ENCODE measurements at regions not wholly inside any gene's neighbourhood (a gene's known extent, or its start where the extent isn't known, plus 50 kb on each side); places are given as distances from the start of the nearest gene placed in this dataset.

DNA sequence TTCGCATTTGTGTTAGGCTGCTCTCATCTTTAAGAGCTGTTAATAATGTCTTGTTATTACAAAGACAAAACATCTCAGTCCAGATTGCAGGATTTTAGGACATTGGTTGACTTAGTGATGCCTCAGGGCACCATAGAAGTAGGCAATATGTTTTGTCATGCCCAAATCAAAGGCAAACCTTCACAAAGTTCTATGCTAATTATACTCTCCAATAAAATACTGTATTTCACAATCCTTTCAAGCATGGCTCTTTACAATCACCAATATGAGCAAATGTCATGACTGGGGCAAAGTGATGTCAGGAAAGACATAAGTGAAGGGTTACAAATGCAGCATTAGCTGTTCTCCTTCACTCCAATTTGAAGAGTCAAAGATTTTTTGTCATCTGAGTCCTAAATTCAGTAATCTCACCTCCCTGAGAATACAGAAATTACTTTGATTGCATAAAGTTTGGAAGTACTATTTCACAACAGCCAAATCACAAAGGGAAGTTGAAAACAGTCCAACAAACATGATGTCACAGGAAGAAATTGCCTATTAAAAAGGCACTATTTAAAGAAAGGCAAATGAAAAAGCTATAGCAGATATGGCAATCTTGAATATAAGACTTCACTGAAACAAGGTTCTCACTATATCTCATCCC, 303.2 kb downstream of the PRR16 start (continued):
- TF ChIP-seq, protein P1, sequence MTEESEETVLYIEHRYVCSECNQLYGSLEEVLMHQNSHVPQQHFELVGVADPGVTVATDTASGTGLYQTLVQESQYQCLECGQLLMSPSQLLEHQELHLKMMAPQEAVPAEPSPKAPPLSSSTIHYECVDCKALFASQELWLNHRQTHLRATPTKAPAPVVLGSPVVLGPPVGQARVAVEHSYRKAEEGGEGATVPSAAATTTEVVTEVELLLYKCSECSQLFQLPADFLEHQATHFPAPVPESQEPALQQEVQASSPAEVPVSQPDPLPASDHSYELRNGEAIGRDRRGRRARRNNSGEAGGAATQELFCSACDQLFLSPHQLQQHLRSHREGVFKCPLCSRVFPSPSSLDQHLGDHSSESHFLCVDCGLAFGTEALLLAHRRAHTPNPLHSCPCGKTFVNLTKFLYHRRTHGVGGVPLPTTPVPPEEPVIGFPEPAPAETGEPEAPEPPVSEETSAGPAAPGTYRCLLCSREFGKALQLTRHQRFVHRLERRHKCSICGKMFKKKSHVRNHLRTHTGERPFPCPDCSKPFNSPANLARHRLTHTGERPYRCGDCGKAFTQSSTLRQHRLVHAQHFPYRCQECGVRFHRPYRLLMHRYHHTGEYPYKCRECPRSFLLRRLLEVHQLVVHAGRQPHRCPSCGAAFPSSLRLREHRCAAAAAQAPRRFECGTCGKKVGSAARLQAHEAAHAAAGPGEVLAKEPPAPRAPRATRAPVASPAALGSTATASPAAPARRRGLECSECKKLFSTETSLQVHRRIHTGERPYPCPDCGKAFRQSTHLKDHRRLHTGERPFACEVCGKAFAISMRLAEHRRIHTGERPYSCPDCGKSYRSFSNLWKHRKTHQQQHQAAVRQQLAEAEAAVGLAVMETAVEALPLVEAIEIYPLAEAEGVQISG (CRISPR knock-in tag; IDR thresholded peaks at IDR 0.05): no peak
- no peak for TF ChIP-seq ATF5 (CRISPR knock-in tag; IDR thresholded peaks at IDR 0.05; ENCODE audit: low read depth)
- TF ChIP-seq KDM5A (IDR thresholded peaks at IDR 0.05; ENCODE audit: borderline replicate concordance, low read length): no peak
- TF ChIP-seq ZNF160 (CRISPR knock-in tag; IDR thresholded peaks at IDR 0.05): no peak
- no peak for TF ChIP-seq KAT8 (CRISPR knock-in tag; IDR thresholded peaks at IDR 0.05)
- no peak for TF ChIP-seq SMAD3 (CRISPR knock-in tag; IDR thresholded peaks at IDR 0.05)

DNA sequence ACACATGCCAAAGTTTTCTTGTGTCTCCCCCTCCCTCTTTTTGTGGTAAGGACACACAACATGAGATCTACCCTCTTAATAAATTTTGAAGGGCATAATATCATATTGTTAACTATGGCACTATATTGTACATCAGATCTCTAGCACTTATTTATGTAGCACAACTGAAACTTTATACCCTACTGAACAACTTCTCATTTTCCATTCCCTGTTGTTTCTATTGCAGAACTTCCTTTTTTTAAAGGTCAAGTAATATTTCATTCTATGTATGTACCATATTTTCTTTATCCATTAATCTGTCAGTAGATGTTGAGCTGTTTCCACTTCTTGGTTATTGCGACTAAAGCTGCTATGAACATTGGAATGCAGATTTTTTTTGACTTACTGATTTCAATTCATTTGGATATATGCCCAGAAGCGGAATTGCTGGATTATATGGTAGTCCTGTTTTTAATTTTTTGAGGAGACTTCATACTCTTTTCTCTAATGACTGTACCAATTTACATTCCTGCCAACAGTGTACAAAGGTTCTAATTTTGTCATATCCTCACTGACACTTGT, 305.3 kb downstream of the PRR16 start:
- 5% methylated on average over 2 of the region's 2 CpGs for WGBS (ENCODE audit: low lambda C conversion rate)
- H3K27ac ChIP-seq (ENCODE audit: extremely low read length, insufficient read depth, low read length): no peak overlapping the region
- ATAC-seq (no peak), FAIRE-seq (no peak), DNase-seq (ENCODE audit: low spot score) (no peak)
- no peak overlapping the region for H3K9ac ChIP-seq (ENCODE audit: insufficient read depth, low read depth, low read length)
- no peaks in the 10 kb centered on the region for H3K36me3 ChIP-seq (replicated peaks in 1 of 2; ENCODE audit: control insufficient read depth in 1 of 2, insufficient read depth in 2 of 2, low read length in 2 of 2)
- no peak overlapping the region for H2AFZ ChIP-seq (ENCODE audit: low read length)
- intact Hi-C loops (cut with micrococcal nuclease; ENCODE audit: unreplicated experiment) (no loop called here), in situ Hi-C loops (cut with HindIII; ENCODE audit: extremely low pct_ligation_motif_present, low pct_unique_long_range_greater_than_20kb) (no loop called here)
- no peak overlapping the region for H3K4me2 ChIP-seq (ENCODE audit: low read depth, low read length)
- no peaks in the 10 kb centered on the region for H4K20me1 ChIP-seq (ENCODE audit: insufficient read depth, low read length)
- no peaks in the 10 kb centered on the region for H3K9me3 ChIP-seq (ENCODE audit: low read length)
- H3K27me3 ChIP-seq (ENCODE audit: control insufficient read depth in 1 of 2, insufficient read depth in 2 of 2, low read length in 2 of 2): no peaks in the 10 kb centered on the region; a peak in 1 of 5 replicates
- no peak overlapping the region for H3K4me3 ChIP-seq (replicated peaks in 1 of 3; ENCODE audit: insufficient read depth in 1 of 3, low read depth in 2 of 3, low read length in 3 of 3)
- BruUV-seq (replicated peaks): no TSS peak
- ChIA-PET POLR2A (no interaction called here), CTCF (ENCODE audit: low intra/inter-chr PET ratio, low total read pairs) (no interaction called here)
- no peaks in the 10 kb centered on the region for H3K79me2 ChIP-seq (ENCODE audit: insufficient read depth, low read length)
- no peaks in the 10 kb centered on the region for H3K4me1 ChIP-seq (ENCODE audit: insufficient read depth, low read length)
- TF ChIP-seq ZNF577 (CRISPR knock-in tag; IDR thresholded peaks at IDR 0.05; ENCODE audit: borderline replicate concordance, low read depth): no peak
- TF ChIP-seq ZNF777 (CRISPR knock-in tag; IDR thresholded peaks at IDR 0.05): no peak
- TF ChIP-seq, protein P2, sequence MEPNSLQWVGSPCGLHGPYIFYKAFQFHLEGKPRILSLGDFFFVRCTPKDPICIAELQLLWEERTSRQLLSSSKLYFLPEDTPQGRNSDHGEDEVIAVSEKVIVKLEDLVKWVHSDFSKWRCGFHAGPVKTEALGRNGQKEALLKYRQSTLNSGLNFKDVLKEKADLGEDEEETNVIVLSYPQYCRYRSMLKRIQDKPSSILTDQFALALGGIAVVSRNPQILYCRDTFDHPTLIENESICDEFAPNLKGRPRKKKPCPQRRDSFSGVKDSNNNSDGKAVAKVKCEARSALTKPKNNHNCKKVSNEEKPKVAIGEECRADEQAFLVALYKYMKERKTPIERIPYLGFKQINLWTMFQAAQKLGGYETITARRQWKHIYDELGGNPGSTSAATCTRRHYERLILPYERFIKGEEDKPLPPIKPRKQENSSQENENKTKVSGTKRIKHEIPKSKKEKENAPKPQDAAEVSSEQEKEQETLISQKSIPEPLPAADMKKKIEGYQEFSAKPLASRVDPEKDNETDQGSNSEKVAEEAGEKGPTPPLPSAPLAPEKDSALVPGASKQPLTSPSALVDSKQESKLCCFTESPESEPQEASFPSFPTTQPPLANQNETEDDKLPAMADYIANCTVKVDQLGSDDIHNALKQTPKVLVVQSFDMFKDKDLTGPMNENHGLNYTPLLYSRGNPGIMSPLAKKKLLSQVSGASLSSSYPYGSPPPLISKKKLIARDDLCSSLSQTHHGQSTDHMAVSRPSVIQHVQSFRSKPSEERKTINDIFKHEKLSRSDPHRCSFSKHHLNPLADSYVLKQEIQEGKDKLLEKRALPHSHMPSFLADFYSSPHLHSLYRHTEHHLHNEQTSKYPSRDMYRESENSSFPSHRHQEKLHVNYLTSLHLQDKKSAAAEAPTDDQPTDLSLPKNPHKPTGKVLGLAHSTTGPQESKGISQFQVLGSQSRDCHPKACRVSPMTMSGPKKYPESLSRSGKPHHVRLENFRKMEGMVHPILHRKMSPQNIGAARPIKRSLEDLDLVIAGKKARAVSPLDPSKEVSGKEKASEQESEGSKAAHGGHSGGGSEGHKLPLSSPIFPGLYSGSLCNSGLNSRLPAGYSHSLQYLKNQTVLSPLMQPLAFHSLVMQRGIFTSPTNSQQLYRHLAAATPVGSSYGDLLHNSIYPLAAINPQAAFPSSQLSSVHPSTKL (CRISPR knock-in tag; IDR thresholded peaks at IDR 0.05): no peak
- TF ChIP-seq ATF7-NPFF (CRISPR knock-in tag; IDR thresholded peaks at IDR 0.05; ENCODE audit: low read depth): no peak
- no peak for TF ChIP-seq ZFP36L2 (CRISPR knock-in tag; IDR thresholded peaks at IDR 0.05)
